ENCODE measurements at regions not wholly inside any gene's neighbourhood (a gene's known extent, or its start where the extent isn't known, plus 50 kb on each side); places are given as distances from the start of the nearest gene placed in this dataset.

DNA sequence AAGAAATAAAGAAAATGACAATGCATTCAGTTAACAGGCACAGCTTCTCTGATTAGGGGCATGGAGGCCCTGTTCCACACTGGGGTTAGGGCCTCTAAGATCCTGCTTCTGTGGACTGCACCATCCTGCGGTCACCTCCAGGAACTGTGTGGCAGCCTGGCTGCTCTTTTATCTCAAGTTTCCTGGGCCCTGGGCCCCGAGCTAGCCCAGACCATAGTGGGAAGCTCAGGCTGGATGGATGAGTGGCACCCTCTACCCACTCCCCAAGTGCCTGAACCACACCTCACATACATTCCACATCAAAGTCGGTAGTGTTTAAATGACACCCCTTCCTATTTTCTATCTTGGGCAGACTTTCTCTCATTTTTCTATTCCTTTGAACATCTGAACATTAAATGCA, 461.5 kb upstream of the MKI67 start:
- H3K36me3 Mint-ChIP-seq (ENCODE audit: low read depth): no peaks in the 10 kb centered on the region
- no peaks in the 10 kb centered on the region for H3K27me3 Mint-ChIP-seq
- no peaks in the 10 kb centered on the region for H3K9me3 Mint-ChIP-seq
- H3K27ac Mint-ChIP-seq: no peak overlapping the region
- no peak overlapping the region for H3K4me3 Mint-ChIP-seq
- no peaks in the 10 kb centered on the region for H3K4me1 Mint-ChIP-seq (ENCODE audit: low read depth)

DNA sequence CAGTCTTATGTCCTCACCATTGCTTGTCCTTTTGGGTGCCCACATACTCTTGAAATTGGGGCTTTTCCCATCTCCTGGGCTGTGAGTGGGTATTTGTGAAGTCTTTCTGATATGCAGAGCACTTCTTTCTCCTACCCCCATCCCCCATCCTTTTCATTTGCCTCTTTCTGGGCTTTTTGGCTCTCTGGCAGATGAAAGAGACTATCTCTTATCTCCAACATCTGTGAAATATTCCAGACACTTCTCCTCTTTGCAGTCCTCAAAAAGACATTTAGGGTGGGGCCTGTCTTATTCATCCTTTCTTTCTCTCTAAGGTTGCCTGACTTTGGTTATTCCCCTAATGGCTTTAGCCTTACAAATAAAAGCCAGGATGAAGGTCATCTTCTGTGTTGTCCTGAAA, 462.2 kb upstream of the MKI67 start:
- Mint-ChIP-seq H3K4me1 (ENCODE audit: low read depth) (no peaks in the 10 kb centered on the region), H3K9me3 (no peaks in the 10 kb centered on the region), H3K27me3 (no peaks in the 10 kb centered on the region), H3K4me3 (no peak overlapping the region), H3K27ac (no peak overlapping the region), H3K36me3 (ENCODE audit: low read depth) (no peaks in the 10 kb centered on the region)

DNA sequence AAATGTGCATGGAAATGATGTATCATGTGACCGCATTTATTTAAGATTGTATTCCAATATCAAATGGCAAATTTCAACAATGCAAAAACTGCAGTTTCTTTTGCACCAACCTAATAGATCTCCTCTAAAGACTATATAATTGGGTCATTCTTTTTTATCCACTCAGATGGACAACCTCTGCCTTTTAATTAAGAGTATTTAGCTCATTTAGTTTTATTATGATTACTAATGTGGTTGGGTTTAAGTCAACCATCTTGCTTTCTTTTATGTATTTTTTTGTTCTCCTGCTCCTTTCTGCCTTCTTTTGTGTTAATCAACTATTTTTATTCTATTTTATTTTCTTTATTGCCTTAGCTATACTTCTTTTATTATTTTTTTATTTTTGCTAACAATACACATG, 468.5 kb upstream of the MKI67 start:
- Mint-ChIP-seq H3K4me3 (no peak overlapping the region), H3K27me3 (peaks cover 4% of the 10 kb centered on the region), H3K4me1 (ENCODE audit: low read depth) (no peaks in the 10 kb centered on the region), H3K9me3 (peaks cover 7% of the 10 kb centered on the region), H3K36me3 (ENCODE audit: low read depth) (no peaks in the 10 kb centered on the region), H3K27ac (no peak overlapping the region)

DNA sequence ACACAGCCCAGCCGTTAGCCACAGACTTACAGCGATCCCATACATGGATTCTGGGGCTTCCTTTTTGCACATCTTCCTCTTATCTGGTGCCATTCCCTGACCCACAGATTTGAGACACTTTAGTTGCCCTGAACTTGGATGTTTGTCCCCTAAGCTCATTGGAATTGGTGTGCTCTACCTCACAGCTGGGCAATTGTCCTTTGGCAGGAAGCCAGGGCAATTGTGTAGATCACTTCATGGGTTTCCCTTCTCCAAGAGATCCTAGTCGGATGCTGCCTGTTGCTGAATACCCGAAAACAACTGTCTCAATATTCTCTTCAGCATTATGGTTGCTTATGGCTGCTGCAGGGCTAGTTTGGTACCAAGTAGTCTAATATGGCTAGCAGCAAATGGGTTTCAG, 470.7 kb upstream of the MKI67 start:
- Mint-ChIP-seq H3K9me3 (peaks cover 7% of the 10 kb centered on the region), H3K27ac (no peak overlapping the region), H3K4me1 (ENCODE audit: low read depth) (no peaks in the 10 kb centered on the region), H3K36me3 (ENCODE audit: low read depth) (no peaks in the 10 kb centered on the region), H3K4me3 (no peak overlapping the region), H3K27me3 (peaks cover 4% of the 10 kb centered on the region)

DNA sequence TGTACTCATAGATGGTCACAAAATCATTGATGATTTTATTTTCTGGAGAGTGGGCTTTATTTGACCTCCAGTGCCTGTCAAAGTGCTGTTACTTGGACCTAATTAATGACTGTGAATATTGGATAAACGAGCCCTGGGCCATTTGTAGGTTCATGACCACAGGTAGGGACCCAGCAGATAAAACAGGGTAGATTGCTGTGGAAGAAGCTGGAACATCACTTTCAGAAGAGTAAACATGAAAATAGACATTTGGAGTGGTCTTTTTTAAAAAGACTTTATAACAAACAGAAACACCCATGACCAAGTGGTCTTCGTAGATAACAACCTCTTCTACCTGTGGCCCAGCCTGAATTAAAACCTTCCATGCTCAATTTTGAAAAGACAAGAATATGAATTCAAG, 472.8 kb upstream of the MKI67 start:
- Mint-ChIP-seq H3K27me3 (peaks cover 9% of the 10 kb centered on the region), H3K9me3 (peaks cover 4% of the 10 kb centered on the region), H3K36me3 (ENCODE audit: low read depth) (no peaks in the 10 kb centered on the region), H3K27ac (no peak overlapping the region), H3K4me1 (ENCODE audit: low read depth) (no peaks in the 10 kb centered on the region), H3K4me3 (no peak overlapping the region)

DNA sequence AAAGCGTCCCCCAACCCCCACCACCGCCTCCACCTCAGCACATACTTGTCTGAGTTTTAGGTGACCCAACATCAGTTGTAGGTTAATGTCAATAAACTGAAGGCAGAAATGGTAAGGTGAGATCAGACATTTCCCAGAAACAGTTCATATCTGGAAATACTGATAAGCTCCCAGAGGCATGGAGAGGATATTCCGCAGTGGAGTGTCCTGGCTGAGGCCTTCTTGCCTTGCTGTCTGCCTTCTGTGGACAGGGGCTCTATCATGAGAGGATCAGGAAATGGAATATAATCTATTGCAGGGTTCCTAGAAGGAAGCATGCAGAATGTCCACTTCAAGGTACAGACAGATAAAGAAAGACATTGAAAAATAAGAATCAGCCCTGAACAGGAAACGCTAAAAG, 473.3 kb upstream of the MKI67 start:
- H3K4me3 Mint-ChIP-seq: no peak overlapping the region
- no peak overlapping the region for H3K27ac Mint-ChIP-seq
- no peaks in the 10 kb centered on the region for H3K4me1 Mint-ChIP-seq (ENCODE audit: low read depth)
- H3K27me3 Mint-ChIP-seq: peaks cover 9% of the 10 kb centered on the region
- H3K36me3 Mint-ChIP-seq (ENCODE audit: low read depth): no peaks in the 10 kb centered on the region
- H3K9me3 Mint-ChIP-seq: peaks cover 4% of the 10 kb centered on the region

DNA sequence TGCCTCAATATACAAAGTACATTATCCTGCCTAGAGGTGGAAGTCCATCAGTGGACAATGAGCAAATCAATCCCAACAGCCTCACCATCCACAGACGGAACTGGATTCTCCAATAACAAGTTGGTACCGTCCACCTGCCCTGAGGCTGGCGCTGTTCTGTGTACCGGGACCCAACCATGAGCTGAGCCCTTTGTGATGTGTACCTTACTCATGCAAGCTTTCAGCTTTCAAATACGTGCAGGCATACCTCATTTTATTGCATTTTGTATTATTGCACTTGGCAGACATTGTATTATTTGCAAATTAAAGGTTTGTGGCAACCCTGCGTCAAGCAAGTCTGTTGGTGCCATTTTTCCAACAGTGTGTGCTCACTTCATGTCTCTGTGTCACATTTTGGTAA, 476.0 kb upstream of the MKI67 start:
- H3K4me3 Mint-ChIP-seq: no peak overlapping the region
- H3K27me3 Mint-ChIP-seq: peaks cover 9% of the 10 kb centered on the region
- H3K4me1 Mint-ChIP-seq (ENCODE audit: low read depth): no peaks in the 10 kb centered on the region
- no peak overlapping the region for H3K27ac Mint-ChIP-seq
- H3K36me3 Mint-ChIP-seq (ENCODE audit: low read depth): no peaks in the 10 kb centered on the region
- no peaks in the 10 kb centered on the region for H3K9me3 Mint-ChIP-seq

DNA sequence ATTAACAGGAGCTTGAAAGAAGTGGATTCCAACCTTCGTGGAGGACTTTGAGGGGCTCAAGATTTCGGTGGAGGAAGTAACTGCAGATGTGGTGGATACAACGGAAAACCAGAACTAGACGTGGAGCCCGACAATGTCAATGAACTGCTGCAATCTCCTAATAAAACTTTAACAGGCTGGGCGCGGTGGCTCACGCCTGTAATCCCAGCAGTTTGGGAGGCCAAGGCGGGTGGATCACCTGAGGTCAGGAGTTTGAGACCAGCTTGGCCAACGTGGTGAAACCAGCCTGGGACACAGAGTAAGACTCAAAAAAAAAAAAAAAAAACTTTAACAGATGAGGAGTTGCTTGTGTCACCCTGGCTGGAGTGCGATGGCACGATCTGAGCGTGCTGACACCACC, 477.8 kb upstream of the MKI67 start:
- Mint-ChIP-seq H3K27me3 (peaks cover 6% of the 10 kb centered on the region), H3K9me3 (no peaks in the 10 kb centered on the region), H3K4me3 (no peak overlapping the region), H3K36me3 (ENCODE audit: low read depth) (no peaks in the 10 kb centered on the region), H3K27ac (no peak overlapping the region), H3K4me1 (ENCODE audit: low read depth) (no peaks in the 10 kb centered on the region)

DNA sequence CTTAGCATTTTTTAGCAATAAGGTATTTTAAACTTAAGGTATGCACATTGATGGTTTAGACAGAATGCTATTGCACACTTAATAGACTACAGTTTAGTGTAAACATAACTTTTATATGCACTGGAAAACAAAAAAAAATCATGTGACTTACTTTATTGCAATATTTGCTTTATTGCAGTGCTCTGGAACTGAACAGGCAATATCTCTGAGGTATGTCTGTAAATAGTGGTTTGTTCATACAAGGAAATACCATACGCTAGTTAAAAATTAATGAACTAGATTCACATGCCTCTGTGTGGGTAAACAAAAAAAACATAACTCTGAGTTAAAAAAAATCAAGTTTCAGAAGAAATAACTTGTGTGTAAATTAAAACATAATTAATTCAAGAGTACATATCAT, 479.0 kb upstream of the MKI67 start:
- H3K4me3 Mint-ChIP-seq: no peak overlapping the region
- H3K9me3 Mint-ChIP-seq: no peaks in the 10 kb centered on the region
- peaks cover 5% of the 10 kb centered on the region for H3K27me3 Mint-ChIP-seq
- no peak overlapping the region for H3K27ac Mint-ChIP-seq
- no peaks in the 10 kb centered on the region for H3K4me1 Mint-ChIP-seq (ENCODE audit: low read depth)
- no peaks in the 10 kb centered on the region for H3K36me3 Mint-ChIP-seq (ENCODE audit: low read depth)

DNA sequence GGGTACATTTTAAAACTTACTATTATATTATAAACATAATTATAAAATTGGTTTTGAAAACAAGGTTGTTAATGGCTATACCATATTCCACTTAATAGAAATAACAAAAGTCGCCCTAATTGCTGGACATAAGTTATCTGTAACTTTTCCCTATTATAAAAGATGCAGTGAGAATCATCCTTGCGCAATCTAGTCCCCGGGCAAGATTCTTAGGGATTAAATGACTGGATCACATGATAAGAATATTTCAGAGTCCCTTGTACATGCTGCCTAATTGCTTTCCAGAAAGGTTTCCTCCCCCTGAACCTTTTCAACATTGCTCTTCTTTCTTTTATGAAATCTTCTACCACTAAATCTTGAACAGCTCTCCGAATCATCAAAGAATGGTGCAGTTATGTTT, 479.8 kb upstream of the MKI67 start:
- Mint-ChIP-seq H3K36me3 (ENCODE audit: low read depth) (no peaks in the 10 kb centered on the region), H3K4me3 (no peak overlapping the region), H3K4me1 (ENCODE audit: low read depth) (no peaks in the 10 kb centered on the region), H3K27ac (no peak overlapping the region), H3K9me3 (no peaks in the 10 kb centered on the region), H3K27me3 (peaks cover 5% of the 10 kb centered on the region)

DNA sequence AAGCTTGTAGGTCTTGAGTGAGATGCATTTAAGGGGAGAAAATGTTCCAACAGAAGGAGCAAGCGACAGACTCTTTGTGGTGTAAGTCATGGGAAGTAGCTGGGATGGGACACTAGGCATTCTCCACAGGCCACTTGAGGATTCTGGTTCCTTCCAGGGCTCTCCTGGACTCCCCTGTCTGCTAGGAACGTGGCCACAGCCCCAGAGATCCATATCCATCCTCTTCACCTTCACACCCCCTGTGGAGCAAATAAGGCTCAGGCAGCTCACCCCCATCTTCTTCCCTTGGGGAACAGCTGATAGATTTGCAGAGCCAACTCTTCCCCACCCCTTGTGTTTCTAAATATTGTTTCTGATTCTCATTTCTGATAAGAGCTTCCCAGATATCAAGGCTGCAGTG, 482.6 kb upstream of the MKI67 start:
- Mint-ChIP-seq H3K36me3 (ENCODE audit: low read depth) (no peaks in the 10 kb centered on the region), H3K4me1 (ENCODE audit: low read depth) (no peaks in the 10 kb centered on the region), H3K4me3 (no peak overlapping the region), H3K9me3 (no peaks in the 10 kb centered on the region), H3K27ac (no peak overlapping the region), H3K27me3 (peaks cover 2% of the 10 kb centered on the region)

DNA sequence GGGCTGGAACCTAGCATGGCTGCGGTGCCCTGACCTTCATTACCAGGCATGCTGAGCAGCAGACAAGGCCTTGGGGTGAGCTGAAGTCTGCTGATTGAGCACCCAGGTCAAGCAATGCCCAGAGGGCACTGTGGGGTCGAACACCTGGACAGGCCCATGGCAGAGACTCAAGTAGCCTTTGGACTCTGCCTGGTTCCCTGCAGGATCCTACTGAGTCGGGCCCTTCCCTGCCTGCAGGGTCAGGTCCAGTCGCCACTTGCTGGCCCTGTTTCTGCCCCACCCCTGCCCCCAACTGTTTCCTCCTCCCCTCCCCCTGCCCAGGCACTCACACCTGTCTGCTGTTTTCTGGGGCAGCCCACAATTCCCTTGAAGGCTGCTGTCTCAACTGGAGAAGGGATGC, 483.2 kb upstream of the MKI67 start:
- H3K4me1 Mint-ChIP-seq (ENCODE audit: low read depth): no peaks in the 10 kb centered on the region
- H3K27me3 Mint-ChIP-seq: no peaks in the 10 kb centered on the region
- no peaks in the 10 kb centered on the region for H3K36me3 Mint-ChIP-seq (ENCODE audit: low read depth)
- H3K27ac Mint-ChIP-seq: no peak overlapping the region
- H3K4me3 Mint-ChIP-seq: no peak overlapping the region
- H3K9me3 Mint-ChIP-seq: no peaks in the 10 kb centered on the region

DNA sequence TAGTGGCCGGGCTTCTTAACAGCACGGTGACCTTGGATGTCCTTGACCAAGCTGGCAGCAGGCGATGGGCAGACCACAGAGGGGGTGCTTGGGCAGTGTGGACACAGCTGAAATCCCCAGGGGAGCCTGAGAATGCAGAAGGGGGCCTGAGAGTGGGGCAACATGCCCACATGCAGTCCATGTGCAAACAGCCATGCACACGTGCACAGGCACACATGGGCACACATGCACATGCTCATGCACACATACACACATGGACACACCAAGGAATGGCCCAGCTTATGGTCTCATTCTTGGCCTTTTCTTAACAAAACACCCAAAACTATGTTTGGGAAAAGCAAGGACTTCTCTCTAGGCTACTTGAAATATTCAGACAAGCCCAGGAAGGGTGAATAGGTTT, 483.9 kb upstream of the MKI67 start:
- Mint-ChIP-seq H3K4me3 (no peak overlapping the region), H3K27ac (no peak overlapping the region), H3K36me3 (ENCODE audit: low read depth) (no peaks in the 10 kb centered on the region), H3K9me3 (no peaks in the 10 kb centered on the region), H3K27me3 (no peaks in the 10 kb centered on the region), H3K4me1 (ENCODE audit: low read depth) (no peaks in the 10 kb centered on the region)

DNA sequence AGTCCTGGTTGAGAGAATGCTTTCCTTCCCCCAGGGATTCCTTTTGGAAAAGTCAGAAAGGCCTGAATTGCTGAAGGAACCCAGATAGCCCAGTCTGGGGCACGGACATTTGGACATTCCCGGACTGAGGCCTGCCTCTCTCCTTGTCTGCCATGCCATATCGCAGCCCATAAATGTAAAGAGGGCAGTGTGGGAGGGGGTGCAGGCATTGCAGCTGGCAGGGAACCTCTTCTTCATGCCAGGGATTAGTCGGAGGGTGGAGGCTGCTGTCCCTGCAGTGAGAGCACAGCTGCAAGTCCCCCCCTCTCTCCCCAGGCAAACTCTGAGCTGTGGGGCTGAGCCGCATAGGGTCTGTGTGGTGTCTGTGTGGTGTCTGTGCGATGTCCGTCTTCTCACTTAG, 486.0 kb upstream of the MKI67 start:
- Mint-ChIP-seq H3K4me3 (no peak overlapping the region), H3K9me3 (no peaks in the 10 kb centered on the region), H3K4me1 (ENCODE audit: low read depth) (no peaks in the 10 kb centered on the region), H3K27ac (no peak overlapping the region), H3K27me3 (no peaks in the 10 kb centered on the region), H3K36me3 (ENCODE audit: low read depth) (no peaks in the 10 kb centered on the region)

DNA sequence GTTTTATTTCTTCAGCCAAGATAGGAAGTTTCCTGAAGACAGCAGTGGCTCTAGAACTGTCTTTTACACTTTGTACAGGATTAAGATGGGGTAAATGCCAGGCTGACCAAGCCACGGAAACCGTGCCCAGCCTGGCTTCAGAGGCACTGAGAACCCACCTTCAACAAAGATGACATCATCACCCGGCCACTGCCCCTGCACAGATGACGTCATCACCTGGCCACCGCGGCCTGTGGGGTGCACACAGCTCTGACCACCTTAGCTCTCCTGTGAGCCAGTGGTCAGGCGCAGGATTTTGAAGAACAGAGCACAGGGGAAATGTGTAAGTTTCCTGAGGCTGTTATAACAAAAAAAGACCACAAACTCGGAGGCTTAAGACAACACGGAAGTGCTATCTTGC, 486.4 kb upstream of the MKI67 start:
- Mint-ChIP-seq H3K4me3 (no peak overlapping the region), H3K36me3 (ENCODE audit: low read depth) (no peaks in the 10 kb centered on the region), H3K27me3 (no peaks in the 10 kb centered on the region), H3K9me3 (no peaks in the 10 kb centered on the region), H3K4me1 (ENCODE audit: low read depth) (no peaks in the 10 kb centered on the region), H3K27ac (no peak overlapping the region)

DNA sequence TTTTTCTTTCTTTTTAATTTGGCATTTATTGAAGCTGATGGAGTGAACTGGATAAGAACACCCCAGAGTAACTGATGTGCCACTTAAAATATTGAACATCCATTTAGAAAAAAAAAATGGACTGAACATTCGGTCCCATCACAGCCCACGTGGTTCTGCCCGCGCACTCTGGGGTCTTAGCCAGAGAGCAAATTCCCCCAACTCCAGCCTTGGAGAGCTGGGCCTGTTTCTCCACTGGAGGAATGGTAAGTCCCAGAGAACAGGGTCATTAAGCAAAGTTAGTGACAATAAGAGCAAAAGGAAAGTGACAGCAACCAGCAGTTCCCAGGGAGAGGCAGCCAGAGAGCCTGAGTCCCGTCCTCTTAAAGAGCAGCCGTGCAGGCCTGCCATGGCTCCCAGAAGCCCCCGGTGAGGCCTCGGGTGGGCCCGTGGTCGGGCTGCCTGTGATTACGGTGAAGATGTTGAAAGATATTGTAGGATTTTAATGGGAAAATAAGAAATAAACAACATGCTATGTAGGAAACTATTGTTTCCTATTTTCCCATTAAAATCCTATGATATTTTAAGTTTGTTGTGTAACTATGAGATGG, 487.9 kb upstream of the MKI67 start:
- H3K4me3 Mint-ChIP-seq: no peak overlapping the region
- no peaks in the 10 kb centered on the region for H3K4me1 Mint-ChIP-seq (ENCODE audit: low read depth)
- no peaks in the 10 kb centered on the region for H3K36me3 Mint-ChIP-seq (ENCODE audit: low read depth)
- H3K27me3 Mint-ChIP-seq: no peaks in the 10 kb centered on the region
- H3K27ac Mint-ChIP-seq: no peak overlapping the region
- H3K9me3 Mint-ChIP-seq: no peaks in the 10 kb centered on the region

All from stimulated activated naive CD8-positive, alpha-beta T cell treated with anti-CD3 and anti-CD28 coated beads, Interleukin-15, Interleukin-2, amounts not matched to agents 100 ng/mL and 50 ng/mL, for 24 hours (primary cell).